Testis (tissue), 2 donors: ENCODE measurements at regions not wholly inside any gene's neighbourhood (a gene's known extent, or its start where the extent isn't known, plus 50 kb on each side); places are given as distances from the start of the nearest gene placed in this dataset.

Experiments used
- DNase-seq: peaks from one replicate; pipeline ENCODE4 v3.0.0-alpha.2; 2019
- H3K27ac ChIP-seq, 2 donors: fragments of 200-600 bp; sonication (generic); one replicate each; pipeline ENCODE4 v1.5.1; 2019
- H3K27me3 ChIP-seq: fragments of 200-600 bp; sonication (generic); one replicate; pipeline ENCODE4 v1.5.1; 2019
- H3K36me3 ChIP-seq: fragments of 200-600 bp; sonication (generic); one replicate; pipeline ENCODE4 v1.5.1; 2017; ENCODE audit warnings: low read depth; ENCODE audit errors: missing control alignments
- H3K4me1 ChIP-seq: fragments of 200-600 bp; sonication (generic); one replicate; pipeline ENCODE4 v1.5.1; 2019
- H3K4me3 ChIP-seq, 2 donors: fragments of 200-600 bp; sonication (generic); one replicate each; pipeline ENCODE4 v1.5.1; 2017 to 2019
- H3K9me3 ChIP-seq: fragments of 200-600 bp; sonication (generic); one replicate; pipeline ENCODE4 v1.5.1; 2017
- POLR2A ChIP-seq: fragments of 450-650 bp; IDR thresholded peaks from one replicate; pipeline ENCODE4 v1.6.1; 2017; ENCODE audit warnings: antibody characterized with exemption, mild to moderate bottlenecking, moderate library complexity
- WGBS, 2 donors: methylation state at CpG; one replicate each; pipeline ENCODE4 v1.1.5; 2018; 5-methylcytosine and 5-hydroxymethylcytosine counted together
- intact Hi-C: fragments of 100-400 bp; cut with DNase I; formaldehyde crosslinking; loops from one replicate; pipeline ENCODE4 v1.15.1; 2023; ENCODE audit warnings: low total_unique reads
- small RNA-seq, 2 donors: library from RNA; depleted of rRNA; stranded (forward); fragments of <200 nt; gene quantifications; one replicate each; pipeline ENCODE3, GENCODE V24; 2016
- TF ChIP-seq, protein P1 (sequence below), 3 experiments: fragments of 450-650 bp in 2 of 3; fragments of 200-600 bp in 1 of 3; sonication (generic) in 1 of 3; IDR thresholded peaks; one replicate each; pipeline ENCODE4 v1.5.1; 2016 to 2019; ENCODE audit warnings: antibody characterized with exemption in 3 of 3, mild to moderate bottlenecking in 2 of 3, moderate library complexity in 1 of 3

DNA sequence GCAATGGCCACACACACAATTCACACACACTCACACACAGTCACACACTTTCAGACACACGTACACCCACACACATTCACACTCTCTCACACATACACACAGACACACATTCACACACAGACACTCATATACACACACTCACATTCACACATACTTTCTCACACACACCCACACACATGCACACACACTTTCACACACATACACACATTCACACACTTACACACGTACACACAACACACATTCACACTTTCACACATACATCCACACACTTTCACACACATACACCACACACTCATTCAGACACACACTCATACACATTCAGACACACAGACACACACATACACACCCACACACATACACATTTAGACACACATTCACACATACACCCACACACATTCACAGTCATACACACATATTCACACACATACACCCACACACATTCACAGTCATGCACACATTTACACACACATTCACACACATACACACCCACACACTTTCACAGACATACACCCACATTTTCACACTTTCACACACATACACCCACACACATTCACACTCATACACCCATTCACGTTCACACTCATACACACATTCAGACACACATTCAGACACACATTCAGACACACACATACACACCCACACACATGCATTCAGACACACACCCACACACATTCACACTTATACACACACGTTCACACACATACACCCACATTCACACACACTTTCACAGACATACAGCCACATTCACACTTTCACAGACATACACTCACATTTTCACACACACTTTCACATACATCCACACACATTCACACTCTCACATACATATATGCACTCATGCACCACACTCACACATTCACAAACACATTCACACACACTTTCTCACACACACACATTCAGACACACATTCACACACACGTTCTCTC is 52.6 kb upstream of the C14orf180 start:
- Histone ChIP-seq H3K27me3 (no peaks in the 10 kb centered on the region), H3K4me3 (no peak overlapping the region), H3K9me3 (no peaks in the 10 kb centered on the region), H3K36me3 (no peaks in the 10 kb centered on the region), H3K27ac (no peak overlapping the region), H3K4me1 (no peaks in the 10 kb centered on the region)
- intact Hi-C loops, result no loop called here
- TF ChIP-seq, protein P1, sequence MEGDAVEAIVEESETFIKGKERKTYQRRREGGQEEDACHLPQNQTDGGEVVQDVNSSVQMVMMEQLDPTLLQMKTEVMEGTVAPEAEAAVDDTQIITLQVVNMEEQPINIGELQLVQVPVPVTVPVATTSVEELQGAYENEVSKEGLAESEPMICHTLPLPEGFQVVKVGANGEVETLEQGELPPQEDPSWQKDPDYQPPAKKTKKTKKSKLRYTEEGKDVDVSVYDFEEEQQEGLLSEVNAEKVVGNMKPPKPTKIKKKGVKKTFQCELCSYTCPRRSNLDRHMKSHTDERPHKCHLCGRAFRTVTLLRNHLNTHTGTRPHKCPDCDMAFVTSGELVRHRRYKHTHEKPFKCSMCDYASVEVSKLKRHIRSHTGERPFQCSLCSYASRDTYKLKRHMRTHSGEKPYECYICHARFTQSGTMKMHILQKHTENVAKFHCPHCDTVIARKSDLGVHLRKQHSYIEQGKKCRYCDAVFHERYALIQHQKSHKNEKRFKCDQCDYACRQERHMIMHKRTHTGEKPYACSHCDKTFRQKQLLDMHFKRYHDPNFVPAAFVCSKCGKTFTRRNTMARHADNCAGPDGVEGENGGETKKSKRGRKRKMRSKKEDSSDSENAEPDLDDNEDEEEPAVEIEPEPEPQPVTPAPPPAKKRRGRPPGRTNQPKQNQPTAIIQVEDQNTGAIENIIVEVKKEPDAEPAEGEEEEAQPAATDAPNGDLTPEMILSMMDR (IDR thresholded peaks at IDR 0.05), result no peak
- no peak for TF ChIP-seq POLR2A
- no peak for DNase-seq
- 49 to 55% methylated on average over 5 of the region's 5 CpGs for WGBS, 2 donors

DNA sequence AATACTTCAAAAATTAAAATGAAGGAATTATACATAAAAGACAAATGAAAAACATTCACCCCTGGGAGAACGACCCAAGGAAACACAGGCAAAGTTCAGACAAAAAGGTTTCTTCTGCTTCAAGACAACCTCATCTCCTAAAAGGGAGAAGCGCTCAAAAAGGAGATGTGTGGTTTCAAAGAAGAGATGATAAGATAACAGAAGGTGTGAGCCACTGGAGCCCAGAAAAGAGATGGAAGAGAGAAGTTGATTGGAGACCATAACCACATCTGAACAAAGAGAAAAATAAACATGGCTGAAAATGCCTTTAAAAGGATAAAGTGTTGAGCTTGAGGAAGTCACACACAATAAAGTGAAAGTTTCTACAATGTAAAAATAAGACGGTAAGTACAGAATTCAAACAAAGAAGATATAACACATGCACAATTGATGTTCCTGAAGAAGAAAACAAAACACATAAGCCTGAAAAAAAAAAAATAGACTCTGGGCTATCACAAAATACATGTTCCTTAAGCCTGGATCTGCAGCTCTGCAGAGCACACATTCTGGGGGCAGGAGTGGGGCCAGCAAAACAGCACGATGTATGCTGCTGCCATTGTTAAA is 51.6 kb upstream of the C14orf180 start:
- WGBS, 2 donors, result 74 to 87% methylated on average over 4 of the region's 4 CpGs
- intact Hi-C loops, result no loop called here

DNA sequence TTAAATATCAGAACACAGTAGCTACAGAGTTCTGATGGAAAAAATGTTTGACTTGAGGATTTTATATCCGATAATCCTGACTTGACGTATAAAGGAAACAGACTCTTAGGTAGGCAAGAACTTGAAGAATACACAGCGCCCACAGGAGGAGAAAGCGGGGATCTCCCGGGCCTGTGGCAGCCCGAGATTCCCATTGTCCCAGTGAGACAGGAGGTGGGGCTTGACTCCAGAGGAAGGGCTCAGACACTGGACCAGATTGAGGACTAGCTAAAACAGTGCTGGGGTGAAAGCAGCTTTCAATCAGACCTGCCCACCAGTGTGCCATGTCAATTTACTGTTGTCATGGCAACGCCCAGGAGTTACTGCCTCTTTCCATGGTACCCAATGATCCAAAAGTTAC is 51.1 kb upstream of the C14orf180 start:
- Histone ChIP-seq H3K4me3 (no peak overlapping the region), H3K27me3 (no peaks in the 10 kb centered on the region), H3K4me1 (no peaks in the 10 kb centered on the region), H3K9me3 (no peaks in the 10 kb centered on the region), H3K27ac (no peak overlapping the region), H3K36me3 (no peaks in the 10 kb centered on the region)
- TF ChIP-seq, protein P1 (IDR thresholded peaks at IDR 0.05), result no peak
- no peak for TF ChIP-seq POLR2A
- intact Hi-C loops, result no loop called here
- WGBS, 2 donors, result 89 to 91% methylated on average over 7 of the region's 7 CpGs
- DNase-seq, result no peak

More for the DNA sequence above, 51.6 kb upstream of the C14orf180 start:
- Histone ChIP-seq H3K27me3 (no peaks in the 10 kb centered on the region), H3K9me3 (no peaks in the 10 kb centered on the region), H3K4me1 (no peaks in the 10 kb centered on the region), H3K4me3 (no peak overlapping the region), H3K36me3 (no peaks in the 10 kb centered on the region), H3K27ac (no peak overlapping the region)
- no peak for TF ChIP-seq POLR2A
- DNase-seq, result no peak

Small RNAs in the stretch of these regions (small RNA-seq; reads per million reads assigned to genes)
- gene RNU6-684P, result 0 reads per million in 2 donors
